Thyroid gland (tissue), 4 donors: ENCODE measurements at regions not wholly inside any gene's neighbourhood (a gene's known extent, or its start where the extent isn't known, plus 50 kb on each side); places are given as distances from the start of the nearest gene placed in this dataset.

Source experiments
- POLR2A ChIP-seq, 2 donors: fragments of 450-650 bp; IDR thresholded peaks; one replicate each; pipeline ENCODE4 v1.6.1; 2017; ENCODE audit warnings: antibody characterized with exemption in 2 of 2, mild to moderate bottlenecking in 2 of 2, moderate library complexity in 1 of 2
- TF ChIP-seq, protein P1 (sequence below), 6 experiments: fragments of 200-600 bp in 3 of 6; fragments of 450-650 bp in 3 of 6; sonication (generic) in 3 of 6; IDR thresholded peaks; one replicate each; pipeline ENCODE4 v1.5.1; 2016 to 2019; ENCODE audit warnings: antibody characterized with exemption in 6 of 6, mild to moderate bottlenecking in 2 of 6, inconsistent platforms in 1 of 6, moderate library complexity in 1 of 6

DNA sequence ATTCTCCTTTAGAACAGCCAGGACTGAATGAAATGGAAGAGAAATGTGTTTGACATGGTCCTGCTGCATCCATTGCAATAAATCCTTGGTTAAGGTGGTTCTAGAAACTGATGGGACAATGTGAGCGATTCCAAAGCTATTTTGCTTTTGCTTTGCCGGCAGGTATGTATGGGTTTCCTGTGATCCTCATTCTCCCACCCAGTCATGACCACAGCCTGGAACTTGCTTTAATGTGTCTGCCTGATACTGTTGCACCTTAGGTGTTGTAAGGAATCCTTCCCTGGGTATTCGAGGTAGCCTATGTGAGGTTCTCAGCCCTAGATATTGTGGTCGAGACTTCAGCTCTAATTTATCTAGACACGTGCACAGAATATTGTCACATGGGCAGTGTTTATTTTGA, 86.1 kb downstream of the ZNF518B start:
- TF ChIP-seq, protein P1, sequence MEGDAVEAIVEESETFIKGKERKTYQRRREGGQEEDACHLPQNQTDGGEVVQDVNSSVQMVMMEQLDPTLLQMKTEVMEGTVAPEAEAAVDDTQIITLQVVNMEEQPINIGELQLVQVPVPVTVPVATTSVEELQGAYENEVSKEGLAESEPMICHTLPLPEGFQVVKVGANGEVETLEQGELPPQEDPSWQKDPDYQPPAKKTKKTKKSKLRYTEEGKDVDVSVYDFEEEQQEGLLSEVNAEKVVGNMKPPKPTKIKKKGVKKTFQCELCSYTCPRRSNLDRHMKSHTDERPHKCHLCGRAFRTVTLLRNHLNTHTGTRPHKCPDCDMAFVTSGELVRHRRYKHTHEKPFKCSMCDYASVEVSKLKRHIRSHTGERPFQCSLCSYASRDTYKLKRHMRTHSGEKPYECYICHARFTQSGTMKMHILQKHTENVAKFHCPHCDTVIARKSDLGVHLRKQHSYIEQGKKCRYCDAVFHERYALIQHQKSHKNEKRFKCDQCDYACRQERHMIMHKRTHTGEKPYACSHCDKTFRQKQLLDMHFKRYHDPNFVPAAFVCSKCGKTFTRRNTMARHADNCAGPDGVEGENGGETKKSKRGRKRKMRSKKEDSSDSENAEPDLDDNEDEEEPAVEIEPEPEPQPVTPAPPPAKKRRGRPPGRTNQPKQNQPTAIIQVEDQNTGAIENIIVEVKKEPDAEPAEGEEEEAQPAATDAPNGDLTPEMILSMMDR (IDR thresholded peaks at IDR 0.05) = no peak
- no peak for TF ChIP-seq POLR2A (IDR thresholded peaks at IDR 0.05)
